ENCODE measurements at regions not wholly inside any gene's neighbourhood (a gene's known extent, or its start where the extent isn't known, plus 50 kb on each side); places are given as distances from the start of the nearest gene placed in this dataset.

- CTCF ChIA-PET = no interaction called here
- peaks cover 54% of the 10 kb centered on the region for H3K27me3 ChIP-seq (ENCODE audit: low read length)
- DNase-seq (no peak), ATAC-seq (no peak)
- intact Hi-C loops (cut with micrococcal nuclease) = no loop called here
- no peak overlapping the region for H2AFZ ChIP-seq (ENCODE audit: low read length)
- H3K9ac ChIP-seq (ENCODE audit: low read length) = no peak overlapping the region
- H4K20me1 ChIP-seq (ENCODE audit: low read length) = no peaks in the 10 kb centered on the region
- POLR2A ChIA-PET (ENCODE audit: unreplicated experiment) = no interaction called here
- 0 out of 2 replicates have a peak, but pooled peaks cover 3% of the 10 kb centered on the region for H3K9me3 ChIP-seq (ENCODE audit: low read length)
- no peaks in the 10 kb centered on the region for H3K9me2 ChIP-seq (replicated peaks; ENCODE audit: low read length)
- H3K4me1 ChIP-seq (ENCODE audit: insufficient read depth, low read length) = no peaks in the 10 kb centered on the region
- no peaks in the 10 kb centered on the region for H3F3A ChIP-seq (ENCODE audit: low read length, unreplicated experiment)
- H3K27ac ChIP-seq (ENCODE audit: low read length) = no peak overlapping the region
- BruUV-seq (replicated peaks) = no TSS peak
- no peaks in the 10 kb centered on the region for H3K79me2 ChIP-seq (ENCODE audit: low read length)
- H3K36me3 ChIP-seq (ENCODE audit: low read depth, low read length) = no peaks in the 10 kb centered on the region
- no peak overlapping the region for H3K4me3 ChIP-seq (ENCODE audit: low read length)
- H3K4me2 ChIP-seq (ENCODE audit: low read length) = no peak overlapping the region
- TF ChIP-seq CTCF (conservative IDR thresholded peaks at IDR 0.05; ENCODE audit: low read depth, low read length) (no peak), EZH2 (IDR thresholded peaks at IDR 0.05; ENCODE audit: low read length, unreplicated experiment) (no peak), EZH2phosphoT487 (IDR thresholded peaks at IDR 0.05; ENCODE audit: borderline replicate concordance, low read length) (no peak)
Observed at GRCh38 chr20:60088236-60088635, 130.0 kb downstream of the CDH26 start.

GRCh38 chr20:60090631-60091030, 132.4 kb downstream of the CDH26 start:
- no TSS peak for BruUV-seq (replicated peaks)
- Histone ChIP-seq H3K9ac (ENCODE audit: low read length) (no peak overlapping the region), H3K27ac (ENCODE audit: low read length) (no peak overlapping the region), H3K79me2 (ENCODE audit: low read length) (no peaks in the 10 kb centered on the region), H3K4me2 (ENCODE audit: low read length) (no peak overlapping the region), H3K9me2 (replicated peaks; ENCODE audit: low read length) (no peaks in the 10 kb centered on the region), H3K36me3 (ENCODE audit: low read depth, low read length) (no peaks in the 10 kb centered on the region), H3K4me3 (ENCODE audit: low read length) (no peak overlapping the region), H3K27me3 (ENCODE audit: low read length) (peaks cover 39% of the 10 kb centered on the region), H3K4me1 (ENCODE audit: insufficient read depth, low read length) (no peaks in the 10 kb centered on the region), H3K9me3 (ENCODE audit: low read length) (0 out of 2 replicates have a peak, but pooled peaks cover 3% of the 10 kb centered on the region), H2AFZ (ENCODE audit: low read length) (no peak overlapping the region), H3F3A (ENCODE audit: low read length, unreplicated experiment) (no peaks in the 10 kb centered on the region), H4K20me1 (ENCODE audit: low read length) (no peaks in the 10 kb centered on the region)
- CTCF ChIA-PET = no interaction called here
- no peak for TF ChIP-seq CTCF (conservative IDR thresholded peaks at IDR 0.05; ENCODE audit: low read depth, low read length)
- no peak for TF ChIP-seq EZH2phosphoT487 (IDR thresholded peaks at IDR 0.05; ENCODE audit: borderline replicate concordance, low read length)
- intact Hi-C loops (cut with micrococcal nuclease) = no loop called here
- DNase-seq (no peak), ATAC-seq (no peak)
- POLR2A ChIA-PET (ENCODE audit: unreplicated experiment) = no interaction called here

GRCh38 chr20:60091305-60091704, 133.1 kb downstream of the CDH26 start:
- BruUV-seq (replicated peaks) = no TSS peak
- Histone ChIP-seq H3K9me3 (ENCODE audit: low read length) (0 out of 2 replicates have a peak, but pooled peaks cover 3% of the 10 kb centered on the region), H3K4me2 (ENCODE audit: low read length) (no peak overlapping the region), H3K9ac (ENCODE audit: low read length) (no peak overlapping the region), H3K27ac (ENCODE audit: low read length) (no peak overlapping the region), H3K4me3 (ENCODE audit: low read length) (no peak overlapping the region), H3K9me2 (replicated peaks; ENCODE audit: low read length) (no peaks in the 10 kb centered on the region), H3K27me3 (ENCODE audit: low read length) (peaks cover 38% of the 10 kb centered on the region), H3F3A (ENCODE audit: low read length, unreplicated experiment) (no peaks in the 10 kb centered on the region), H3K36me3 (ENCODE audit: low read depth, low read length) (no peaks in the 10 kb centered on the region), H3K4me1 (ENCODE audit: insufficient read depth, low read length) (no peaks in the 10 kb centered on the region), H4K20me1 (ENCODE audit: low read length) (no peaks in the 10 kb centered on the region), H2AFZ (ENCODE audit: low read length) (no peak overlapping the region), H3K79me2 (ENCODE audit: low read length) (no peaks in the 10 kb centered on the region)
- CTCF ChIA-PET = no interaction called here
- intact Hi-C loops (cut with micrococcal nuclease) = no loop called here
- DNase-seq (no peak), ATAC-seq (no peak)
- TF ChIP-seq EZH2 (IDR thresholded peaks at IDR 0.05; ENCODE audit: low read length, unreplicated experiment) (no peak), CTCF (conservative IDR thresholded peaks at IDR 0.05; ENCODE audit: low read depth, low read length) (no peak), EZH2phosphoT487 (IDR thresholded peaks at IDR 0.05; ENCODE audit: borderline replicate concordance, low read length) (no peak)
- POLR2A ChIA-PET (ENCODE audit: unreplicated experiment) = no interaction called here
